ENCODE measurements at regions not wholly inside any gene's neighbourhood (a gene's known extent, or its start where the extent isn't known, plus 50 kb on each side); places are given as distances from the start of the nearest gene placed in this dataset.

- no peak overlapping the region for H3K27ac ChIP-seq
- DNase-seq = no peak
- no peaks in the 10 kb centered on the region for H3K9me3 ChIP-seq (ENCODE audit: severe bottlenecking)
- peaks cover 37% of the 10 kb centered on the region for H3K27me3 ChIP-seq (ENCODE audit: insufficient read depth, low read depth, severe bottlenecking)
- no peaks in the 10 kb centered on the region for H3K36me3 ChIP-seq
- no peak overlapping the region for H3K4me3 ChIP-seq (ENCODE audit: low read depth, low read length)
- no peak for TF ChIP-seq CTCF (IDR thresholded peaks at IDR 0.05; ENCODE audit: low read depth, low read length)
Observed at GRCh38 chr6:86474081-86474480, 463.2 kb upstream of the HTR1E start.

DNA sequence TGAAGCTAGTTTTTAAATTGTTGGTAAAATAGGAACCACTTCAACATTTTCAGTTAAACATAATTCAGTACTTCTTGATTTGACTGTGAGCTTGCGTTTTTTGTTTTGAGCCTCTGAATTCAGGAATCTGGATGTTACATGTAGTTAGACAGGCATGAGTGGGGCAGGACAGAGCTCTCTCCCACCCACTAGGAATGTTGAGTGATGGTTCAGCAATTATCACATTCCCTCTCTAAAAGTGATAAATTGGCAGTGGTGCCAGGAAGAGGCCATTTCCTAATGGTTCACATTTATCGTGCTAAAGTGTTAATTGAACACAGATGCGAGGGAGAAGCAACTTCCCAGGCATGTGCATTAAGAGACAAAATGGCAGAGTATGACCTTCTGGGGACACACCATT lies 465.5 kb upstream of the HTR1E start:
- DNase-seq = no peak
- Histone ChIP-seq H3K36me3 (no peaks in the 10 kb centered on the region), H3K27me3 (ENCODE audit: insufficient read depth, low read depth, severe bottlenecking) (peaks cover 36% of the 10 kb centered on the region), H3K4me3 (ENCODE audit: low read depth, low read length) (no peak overlapping the region), H3K9me3 (ENCODE audit: severe bottlenecking) (no peaks in the 10 kb centered on the region), H3K27ac (no peak overlapping the region)
- no peak for TF ChIP-seq CTCF (IDR thresholded peaks at IDR 0.05; ENCODE audit: low read depth, low read length)

DNA sequence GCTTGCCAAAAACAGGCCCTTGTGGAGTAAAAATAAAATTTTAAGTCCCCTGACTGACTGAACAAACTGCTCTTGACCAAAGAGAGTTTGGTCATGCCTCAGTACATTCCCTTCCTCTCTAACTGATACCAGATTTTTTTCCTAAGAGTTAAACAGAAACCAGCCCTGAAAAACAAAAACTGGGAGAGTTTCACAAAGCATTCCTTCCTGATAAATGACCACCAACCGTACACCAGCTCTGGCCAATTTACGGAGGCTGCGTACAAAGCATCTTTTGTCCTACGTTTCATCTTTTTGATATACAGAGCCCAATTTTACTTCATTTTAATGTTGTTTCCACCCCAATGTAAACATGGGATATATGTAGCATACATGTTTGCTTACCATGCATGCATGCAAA lies 477.4 kb upstream of the HTR1E start:
- DNase-seq = no peak
- Histone ChIP-seq H3K27ac (no peak overlapping the region), H3K27me3 (ENCODE audit: insufficient read depth, low read depth, severe bottlenecking) (peaks cover 2% of the 10 kb centered on the region), H3K36me3 (no peaks in the 10 kb centered on the region), H3K4me3 (ENCODE audit: low read depth, low read length) (no peak overlapping the region), H3K9me3 (ENCODE audit: severe bottlenecking) (no peaks in the 10 kb centered on the region)
- TF ChIP-seq CTCF (IDR thresholded peaks at IDR 0.05; ENCODE audit: low read depth, low read length) = no peak

DNA sequence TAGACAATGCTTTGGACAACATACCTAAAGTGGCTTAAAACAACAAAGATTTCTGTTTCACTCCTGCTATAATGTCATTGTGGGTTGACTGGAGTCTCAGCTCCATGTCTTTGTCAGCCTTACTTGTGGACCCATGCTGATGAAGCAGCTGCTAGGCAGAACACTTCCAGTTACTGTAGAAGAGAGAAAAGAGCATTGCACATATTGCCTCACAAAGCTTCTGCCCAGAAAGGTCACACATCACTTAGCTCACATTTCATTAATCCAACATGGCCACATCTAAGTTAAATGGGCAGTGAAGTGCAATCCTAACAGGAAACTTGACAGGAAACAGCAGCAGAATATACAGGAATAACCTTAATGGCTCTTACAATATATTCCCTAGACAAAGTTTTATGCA lies 480.5 kb upstream of the HTR1E start:
- peaks cover 2% of the 10 kb centered on the region for H3K27me3 ChIP-seq (ENCODE audit: insufficient read depth, low read depth, severe bottlenecking)
- DNase-seq = no peak
- no peak overlapping the region for H3K4me3 ChIP-seq (ENCODE audit: low read depth, low read length)
- TF ChIP-seq CTCF (IDR thresholded peaks at IDR 0.05; ENCODE audit: low read depth, low read length) = no peak
- no peaks in the 10 kb centered on the region for H3K9me3 ChIP-seq (ENCODE audit: severe bottlenecking)
- no peaks in the 10 kb centered on the region for H3K36me3 ChIP-seq
- H3K27ac ChIP-seq = no peak overlapping the region

- no peak for TF ChIP-seq CTCF (IDR thresholded peaks at IDR 0.05; ENCODE audit: low read depth, low read length)
- Histone ChIP-seq H3K27ac (no peak overlapping the region), H3K4me3 (ENCODE audit: low read depth, low read length) (no peak overlapping the region), H3K27me3 (ENCODE audit: insufficient read depth, low read depth, severe bottlenecking) (peaks cover 8% of the 10 kb centered on the region), H3K36me3 (no peaks in the 10 kb centered on the region), H3K9me3 (ENCODE audit: severe bottlenecking) (no peaks in the 10 kb centered on the region)
- no peak for DNase-seq
Observed at GRCh38 chr6:86453232-86453631, 484.1 kb upstream of the HTR1E start.

DNA sequence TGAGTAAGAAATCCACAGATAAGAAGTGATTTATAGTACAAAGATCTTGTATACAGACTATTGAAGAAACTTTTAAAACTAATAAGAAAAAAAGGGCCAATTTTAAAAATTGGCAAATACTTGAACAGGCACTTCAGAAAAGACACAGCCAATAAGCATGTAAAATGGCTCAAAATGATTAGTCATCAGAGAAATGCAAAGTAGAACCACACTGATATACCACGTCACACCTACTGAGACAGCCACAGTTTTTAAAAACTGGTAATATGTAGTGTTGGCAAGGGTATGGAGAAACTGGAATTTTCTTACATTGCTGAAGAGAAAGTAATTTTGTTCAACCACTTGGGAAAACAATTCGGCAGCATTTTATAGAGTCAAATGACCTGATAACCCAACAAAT lies 488.9 kb upstream of the HTR1E start:
- Histone ChIP-seq H3K27ac (no peak overlapping the region), H3K9me3 (ENCODE audit: severe bottlenecking) (no peaks in the 10 kb centered on the region), H3K36me3 (no peaks in the 10 kb centered on the region), H3K4me3 (ENCODE audit: low read depth, low read length) (no peak overlapping the region), H3K27me3 (ENCODE audit: insufficient read depth, low read depth, severe bottlenecking) (peaks cover 8% of the 10 kb centered on the region)
- DNase-seq = no peak
- no peak for TF ChIP-seq CTCF (IDR thresholded peaks at IDR 0.05; ENCODE audit: low read depth, low read length)

Measured in WERI-Rb-1 (cell line).